Neural progenitor cell (in vitro differentiated cells): ENCODE measurements at regions not wholly inside any gene's neighbourhood (a gene's known extent, or its start where the extent isn't known, plus 50 kb on each side); places are given as distances from the start of the nearest gene placed in this dataset.

Experiments used
- DNase-seq: peaks from one replicate; pipeline ENCODE4 v3.0.0-alpha.2; 2016; ENCODE audit warnings: low spot score
- H2AFZ ChIP-seq: fragments of 200-600 bp; sonication (generic); replicated peaks from 2 replicates; pipeline ENCODE4 v1.6.1; 2016; ENCODE audit warnings: antibody characterized with exemption
- H3F3A ChIP-seq: fragments of 200-600 bp; sonication (generic); 2 replicates; pipeline ENCODE4 v1.6.1; 2016; ENCODE audit warnings: antibody characterized with exemption, low read depth
- H3K27ac ChIP-seq: fragments of 200-600 bp; sonication (generic); 2 replicates; pipeline ENCODE4 v1.5.1; 2016; ENCODE audit warnings: mild to moderate bottlenecking
- H3K27me3 ChIP-seq: fragments of 200-600 bp; sonication (generic); 2 replicates; pipeline ENCODE4 v1.6.1; 2016; ENCODE audit warnings: mild to moderate bottlenecking, moderate library complexity
- H3K36me3 ChIP-seq: fragments of 200-600 bp; sonication (generic); 2 replicates; pipeline ENCODE4 v1.5.1; 2016
- H3K4me1 ChIP-seq: fragments of 200-600 bp; sonication (generic); 2 replicates; pipeline ENCODE4 v1.6.1; 2016; ENCODE audit warnings: mixed run types
- H3K4me2 ChIP-seq: fragments of 200-600 bp; sonication (generic); 2 replicates; pipeline ENCODE4 v1.6.1; 2016
- H3K4me3 ChIP-seq: fragments of 200-600 bp; sonication (generic); 2 replicates; pipeline ENCODE4 v1.5.1; 2016
- H3K79me2 ChIP-seq: fragments of 200-600 bp; sonication (generic); 2 replicates; pipeline ENCODE4 v1.6.1; 2016; ENCODE audit warnings: low read depth
- H3K9ac ChIP-seq: fragments of 200-600 bp; sonication (generic); 2 replicates; pipeline ENCODE4 v1.6.1; 2016
- H3K9me3 ChIP-seq: fragments of 200-600 bp; sonication (generic); 2 replicates; pipeline ENCODE4 v1.5.1; 2016; ENCODE audit warnings: low read depth
- H4K20me1 ChIP-seq: fragments of 200-600 bp; sonication (generic); 2 replicates; pipeline ENCODE4 v1.6.1; 2016; ENCODE audit warnings: low read depth
- H3K27ac Mint-ChIP-seq: 3 replicates; pipeline ENCODE4 v1.8.0; 2021; ENCODE audit warnings: mixed read lengths
- H3K27me3 Mint-ChIP-seq: 2 replicates; pipeline ENCODE4 v1.8.0; 2022; ENCODE audit warnings: low read depth, mild to moderate bottlenecking, inconsistent platforms, moderate library complexity, mixed read lengths; ENCODE audit not compliant: insufficient read depth
- H3K36me3 Mint-ChIP-seq: 3 replicates; pipeline ENCODE4 v1.8.0; 2021; ENCODE audit warnings: mixed read lengths
- H3K4me1 Mint-ChIP-seq: 3 replicates; pipeline ENCODE4 v1.8.0; 2021; ENCODE audit warnings: mixed read lengths
- H3K4me3 Mint-ChIP-seq: 3 replicates; pipeline ENCODE4 v1.8.0; 2021; ENCODE audit warnings: mild to moderate bottlenecking, moderate library complexity, mixed read lengths
- H3K9me3 Mint-ChIP-seq: 3 replicates; pipeline ENCODE4 v1.8.0; 2020; ENCODE audit warnings: mixed read lengths
- EZH2 ChIP-seq: fragments of 200-600 bp; sonication (generic); IDR thresholded peaks from 2 replicates; pipeline ENCODE4 v1.6.1; 2017; ENCODE audit warnings: antibody characterized with exemption, mild to moderate bottlenecking, moderate library complexity
- EZH2phosphoT487 ChIP-seq: fragments of 200-600 bp; sonication (generic); IDR thresholded peaks from 2 replicates; pipeline ENCODE4 v1.6.1; 2017; ENCODE audit warnings: antibody characterized with exemption
- TF ChIP-seq, protein P1 (sequence below): fragments of 200-600 bp; sonication (generic); IDR thresholded peaks from 2 replicates; pipeline ENCODE4 v1.5.1; 2017; ENCODE audit warnings: antibody characterized with exemption, mild to moderate bottlenecking

DNA sequence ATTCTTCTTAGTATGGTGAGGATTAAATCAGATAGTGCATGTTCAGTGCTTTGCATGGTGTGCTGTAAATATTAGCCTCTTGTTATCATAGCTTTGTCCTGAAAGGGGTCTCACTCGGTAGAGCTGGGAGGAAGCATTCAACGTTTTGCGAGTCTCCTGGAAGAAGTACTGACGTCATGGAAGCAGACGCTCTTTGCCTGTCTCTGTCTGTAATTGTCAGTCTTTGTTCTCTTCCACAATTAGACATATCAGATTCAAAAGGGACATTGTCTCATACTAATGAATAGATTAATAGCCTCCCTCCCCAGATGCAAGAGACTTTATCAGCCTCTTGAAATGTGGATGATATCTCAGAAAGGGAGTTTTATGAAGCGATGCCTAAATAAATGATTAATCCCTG lies 91.8 kb upstream of the CXCL14 start:
- H3K27ac ChIP-seq = no peak overlapping the region
- no peak for DNase-seq
- no peaks in the 10 kb centered on the region for H3K9me3 ChIP-seq
- no peaks in the 10 kb centered on the region for H3K27me3 ChIP-seq
- Mint-ChIP-seq H3K27me3 (peaks cover 4% of the 10 kb centered on the region), H3K27ac (no peak overlapping the region), H3K4me1 (no peaks in the 10 kb centered on the region), H3K4me3 (no peak overlapping the region), H3K9me3 (no peaks in the 10 kb centered on the region), H3K36me3 (no peaks in the 10 kb centered on the region)
- H2AFZ ChIP-seq = no peak overlapping the region
- no peaks in the 10 kb centered on the region for H3F3A ChIP-seq
- no peak overlapping the region for H3K4me2 ChIP-seq
- no peak for TF ChIP-seq EZH2
- no peak for TF ChIP-seq EZH2phosphoT487
- TF ChIP-seq, protein P1, sequence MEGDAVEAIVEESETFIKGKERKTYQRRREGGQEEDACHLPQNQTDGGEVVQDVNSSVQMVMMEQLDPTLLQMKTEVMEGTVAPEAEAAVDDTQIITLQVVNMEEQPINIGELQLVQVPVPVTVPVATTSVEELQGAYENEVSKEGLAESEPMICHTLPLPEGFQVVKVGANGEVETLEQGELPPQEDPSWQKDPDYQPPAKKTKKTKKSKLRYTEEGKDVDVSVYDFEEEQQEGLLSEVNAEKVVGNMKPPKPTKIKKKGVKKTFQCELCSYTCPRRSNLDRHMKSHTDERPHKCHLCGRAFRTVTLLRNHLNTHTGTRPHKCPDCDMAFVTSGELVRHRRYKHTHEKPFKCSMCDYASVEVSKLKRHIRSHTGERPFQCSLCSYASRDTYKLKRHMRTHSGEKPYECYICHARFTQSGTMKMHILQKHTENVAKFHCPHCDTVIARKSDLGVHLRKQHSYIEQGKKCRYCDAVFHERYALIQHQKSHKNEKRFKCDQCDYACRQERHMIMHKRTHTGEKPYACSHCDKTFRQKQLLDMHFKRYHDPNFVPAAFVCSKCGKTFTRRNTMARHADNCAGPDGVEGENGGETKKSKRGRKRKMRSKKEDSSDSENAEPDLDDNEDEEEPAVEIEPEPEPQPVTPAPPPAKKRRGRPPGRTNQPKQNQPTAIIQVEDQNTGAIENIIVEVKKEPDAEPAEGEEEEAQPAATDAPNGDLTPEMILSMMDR = no peak
- H3K79me2 ChIP-seq = no peaks in the 10 kb centered on the region
- H4K20me1 ChIP-seq = no peaks in the 10 kb centered on the region
- H3K4me3 ChIP-seq = no peak overlapping the region
- H3K36me3 ChIP-seq = no peaks in the 10 kb centered on the region
- H3K9ac ChIP-seq = no peak overlapping the region
- no peaks in the 10 kb centered on the region for H3K4me1 ChIP-seq

DNA sequence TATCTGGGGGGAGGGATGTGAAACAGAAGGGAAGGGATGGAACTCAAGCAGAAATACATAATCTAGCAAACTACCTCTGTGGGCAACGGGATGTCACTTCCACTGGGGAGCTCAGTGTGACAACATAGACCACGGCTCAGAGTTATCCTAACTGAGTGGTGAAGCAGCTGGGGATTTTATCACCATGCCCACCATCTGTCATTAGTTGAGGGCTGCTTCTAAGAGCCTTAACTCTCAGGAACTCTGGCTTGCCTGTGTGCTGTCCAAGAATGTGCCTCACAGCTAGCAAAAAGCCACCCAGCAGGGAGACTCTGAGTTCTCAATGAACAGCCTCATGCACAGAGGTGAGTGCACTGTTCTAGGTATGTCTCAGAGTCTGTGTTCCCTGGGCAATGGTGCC lies 90.6 kb upstream of the CXCL14 start:
- no peak overlapping the region for H3K27ac ChIP-seq
- H3K4me3 Mint-ChIP-seq = no peak overlapping the region
- H3K27ac Mint-ChIP-seq = no peak overlapping the region
- TF ChIP-seq EZH2phosphoT487 (no peak), EZH2 (no peak)
- TF ChIP-seq, protein P1 = no peak
- H3K79me2 ChIP-seq = no peaks in the 10 kb centered on the region
- H3K9me3 ChIP-seq = no peaks in the 10 kb centered on the region
- peaks cover 4% of the 10 kb centered on the region for H3K27me3 Mint-ChIP-seq
- no peaks in the 10 kb centered on the region for H3K36me3 Mint-ChIP-seq
- no peak for DNase-seq
- no peak overlapping the region for H3K4me3 ChIP-seq
- H3K36me3 ChIP-seq = no peaks in the 10 kb centered on the region
- no peak overlapping the region for H3K4me2 ChIP-seq
- H3K9me3 Mint-ChIP-seq = no peaks in the 10 kb centered on the region
- H2AFZ ChIP-seq = no peak overlapping the region
- no peak overlapping the region for H3K9ac ChIP-seq
- H3K4me1 ChIP-seq = no peaks in the 10 kb centered on the region
- H4K20me1 ChIP-seq = no peaks in the 10 kb centered on the region
- no peaks in the 10 kb centered on the region for H3K27me3 ChIP-seq
- no peaks in the 10 kb centered on the region for H3F3A ChIP-seq
- no peaks in the 10 kb centered on the region for H3K4me1 Mint-ChIP-seq

DNA sequence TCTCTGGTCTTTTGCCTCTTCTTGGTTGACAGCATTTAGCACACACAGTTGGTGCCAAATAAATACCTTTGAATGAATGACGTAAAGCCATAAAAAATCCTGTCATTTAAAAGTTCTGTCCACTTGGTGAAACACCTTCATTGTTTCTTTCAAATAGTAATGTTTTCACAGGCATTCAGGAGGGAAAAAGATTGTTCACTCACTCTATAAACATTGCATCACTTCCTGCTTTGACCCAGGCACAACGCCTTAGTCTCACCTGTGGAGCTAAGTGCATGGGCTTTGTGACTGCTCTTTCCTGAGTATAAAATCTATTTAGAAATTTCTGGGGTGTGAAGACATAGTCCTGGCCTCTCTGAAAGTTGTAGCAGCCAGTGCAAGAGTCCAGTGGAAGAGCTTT lies 88.9 kb upstream of the CXCL14 start:
- Histone ChIP-seq H3K4me1 (no peaks in the 10 kb centered on the region), H4K20me1 (no peaks in the 10 kb centered on the region), H3K4me3 (no peak overlapping the region), H3K9ac (no peak overlapping the region), H3K9me3 (no peaks in the 10 kb centered on the region), H3F3A (no peaks in the 10 kb centered on the region), H3K36me3 (no peaks in the 10 kb centered on the region), H3K4me2 (no peak overlapping the region), H3K79me2 (no peaks in the 10 kb centered on the region), H3K27ac (no peak overlapping the region), H3K27me3 (no peaks in the 10 kb centered on the region), H2AFZ (no peak overlapping the region)
- H3K27me3 Mint-ChIP-seq = peaks cover 4% of the 10 kb centered on the region
- H3K4me1 Mint-ChIP-seq = peaks cover 4% of the 10 kb centered on the region
- no peaks in the 10 kb centered on the region for H3K36me3 Mint-ChIP-seq
- H3K27ac Mint-ChIP-seq = no peak overlapping the region
- DNase-seq = no peak
- H3K4me3 Mint-ChIP-seq = no peak overlapping the region
- no peak for TF ChIP-seq EZH2
- TF ChIP-seq, protein P1 = no peak
- no peak for TF ChIP-seq EZH2phosphoT487
- no peaks in the 10 kb centered on the region for H3K9me3 Mint-ChIP-seq

DNA sequence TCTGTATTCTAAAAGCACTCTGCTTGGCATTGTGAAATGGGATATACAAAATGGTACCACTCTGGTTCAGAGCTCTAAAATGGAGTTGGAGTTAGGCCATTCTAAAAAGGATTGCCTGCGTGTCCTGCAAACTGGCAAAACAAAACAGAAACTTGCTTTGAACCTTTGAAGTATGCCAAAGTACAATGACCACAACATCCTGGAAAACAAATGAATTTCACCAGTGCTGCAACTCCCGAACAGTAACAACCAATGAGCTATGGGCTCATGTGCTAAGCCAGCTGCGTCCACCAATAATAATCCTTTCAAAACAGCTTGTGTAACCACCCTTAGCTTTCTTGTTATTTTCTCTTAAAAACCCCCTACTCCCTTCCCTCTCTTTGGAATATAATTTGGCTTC lies 88.4 kb upstream of the CXCL14 start:
- Mint-ChIP-seq H3K9me3 (no peaks in the 10 kb centered on the region), H3K4me3 (no peak overlapping the region), H3K27ac (no peak overlapping the region), H3K36me3 (no peaks in the 10 kb centered on the region), H3K4me1 (peaks cover 9% of the 10 kb centered on the region), H3K27me3 (peaks cover 4% of the 10 kb centered on the region)
- no peaks in the 10 kb centered on the region for H3K79me2 ChIP-seq
- H3K4me2 ChIP-seq = no peak overlapping the region
- TF ChIP-seq, protein P1 = no peak
- TF ChIP-seq EZH2phosphoT487 (no peak), EZH2 (no peak)
- no peak overlapping the region for H3K9ac ChIP-seq
- no peaks in the 10 kb centered on the region for H4K20me1 ChIP-seq
- no peak for DNase-seq
- no peak overlapping the region for H2AFZ ChIP-seq
- H3K9me3 ChIP-seq = no peaks in the 10 kb centered on the region
- no peaks in the 10 kb centered on the region for H3F3A ChIP-seq
- H3K27me3 ChIP-seq = no peaks in the 10 kb centered on the region
- no peaks in the 10 kb centered on the region for H3K4me1 ChIP-seq
- no peaks in the 10 kb centered on the region for H3K36me3 ChIP-seq
- no peak overlapping the region for H3K4me3 ChIP-seq
- no peak overlapping the region for H3K27ac ChIP-seq
